Heart left ventricle (tissue), 16 donors: ENCODE measurements at regions not wholly inside any gene's neighbourhood (a gene's known extent, or its start where the extent isn't known, plus 50 kb on each side); places are given as distances from the start of the nearest gene placed in this dataset.

Experiments used
- ATAC-seq, 4 donors: fragments of 200-7000 bp; cut with Tn5 transposase; one replicate each; pipeline ENCODE4 v1.9.1; 2020 to 2022; ENCODE audit warnings: moderate library complexity in 4 of 4, mild to moderate bottlenecking in 3 of 4, moderate number of reproducible peaks in 1 of 4
- DNase-seq, 5 donors: peaks; one replicate each; pipeline ENCODE4 v3.0.0-alpha.2; 2020
- H3K27ac ChIP-seq, 12 donors: fragments of 200-600 bp; sonication (generic) in 4 of 12; one replicate each; pipeline versions ENCODE4 v1.5.0 to v1.8.0; 2016 to 2022; ENCODE audit warnings: mild to moderate bottlenecking in 2 of 12
- H3K27me3 ChIP-seq, 9 donors: fragments of 200-600 bp; sonication (generic) in 2 of 9; one replicate each; pipeline versions ENCODE4 v1.5.1 to v1.8.0; 2016 to 2022; ENCODE audit warnings: mild to moderate bottlenecking in 3 of 9
- H3K36me3 ChIP-seq, 9 donors: fragments of 200-600 bp; sonication (generic) in 2 of 9; one replicate each; pipeline versions ENCODE4 v1.5.0 to v1.8.0; 2018 to 2022; ENCODE audit warnings: mild to moderate bottlenecking in 2 of 9
- H3K4me1 ChIP-seq, 12 donors: fragments of 200-600 bp; sonication (generic) in 4 of 12; one replicate each; pipeline versions ENCODE4 v1.5.0 to v1.8.0; 2016 to 2022; ENCODE audit warnings: mild to moderate bottlenecking in 3 of 12
- H3K4me3 ChIP-seq, 12 donors: fragments of 200-600 bp; sonication (generic) in 4 of 12; one replicate each; pipeline versions ENCODE4 v1.5.0 to v1.8.0; 2017 to 2022; ENCODE audit warnings: mild to moderate bottlenecking in 9 of 12, moderate library complexity in 4 of 12
- H3K9me3 ChIP-seq, 12 donors: fragments of 200-600 bp; sonication (generic) in 4 of 12; one replicate each; pipeline versions ENCODE4 v1.5.0 to v1.8.0; 2016 to 2022; ENCODE audit warnings: mild to moderate bottlenecking in 1 of 12
- CTCF ChIP-seq, 12 donors: fragments of 200-600 bp; sonication (generic) in 4 of 12; IDR thresholded peaks; one replicate each; pipeline versions ENCODE4 v1.5.0 to v1.8.0; 2018 to 2022; ENCODE audit warnings: antibody characterized with exemption in 12 of 12, mild to moderate bottlenecking in 5 of 12
- POLR2A ChIP-seq, 2 donors: fragments of 450-650 bp; IDR thresholded peaks; one replicate each; pipeline ENCODE4 v1.6.1; 2017; ENCODE audit warnings: antibody characterized with exemption in 2 of 2, mild to moderate bottlenecking in 2 of 2, moderate library complexity in 2 of 2
- WGBS, 4 donors: extraction: QIAGEN DNeasy Blood & Tissue Kit in 2 of 4; methylation state at CpG; one replicate each; pipeline versions ENCODE4 v1.1.5 to v1.1.7; 2013 to 2018; 5-methylcytosine and 5-hydroxymethylcytosine counted together
- intact Hi-C, 10 donors: fragments of 100-400 bp; cut with DNase I; formaldehyde crosslinking; loops; one replicate each; pipeline versions ENCODE4 v1.11.1 to v1.14.2; 2022
- donor health status: ischemic (EF 13 %, LVEDD 7.1; RV severe dilation, severe dysfunction).
- donor health status: healthy with polysubstance abuse.
- donor health status: DM: no; HTN: yes; CAD: no.
- donor health status: DM: no; HTN: no; CAD: no.
- donor health status: ischemic (EF 25% LVEDD 6.9; RV normal size, moderate dysfunction).
- donor health status: ischemic (EF 25% LVEDD 5.7; RV mildly dilated, moderate dysfunction).
- donor health status: healthy.
- donor health status: DM: yes; HTN: yes; CAD: no.
- donor health status: ischemic (EF 35%, LVEDD 5.7; RV mildly dilated, moderate dysfunction).
- donor health status: nonischemic (EF 11% LVEDD 7.7; RV severe dilation, severe dysfunction).
- donor health status: DM: yes; HTN: yes; CAD: no.
- donor health status: PGD.
- donor health status: ischemic (EF 29% LVEDD 5.4; RV normal size, mild dysfunction).
- donor health status: nonischemic (EF 23%, LVEDD 6.1; RV moderate dilation, normal function).

- intact Hi-C loops = loop anchor here in 1 of 10 donors (2.0 kb wide), 1 partner anchor 294 kb away; no protein-coding TSS in a partner anchor
- Histone ChIP-seq H3K27ac (no peak overlapping the region), H3K4me1 (peaks cover 0 to 28% (median 15%) of the 10 kb centered on the region in 12 donors), H3K4me3 (no peak overlapping the region), H3K9me3 (peaks cover 0 to 6% (median 0%) of the 10 kb centered on the region in 12 donors), H3K36me3 (no peaks in the 10 kb centered on the region), H3K27me3 (no peaks in the 10 kb centered on the region)
- 57 to 61% (median 58%) methylated on average over 7 of the region's 7 CpGs for WGBS, 4 donors
- DNase-seq (no peak), ATAC-seq (no peak)
- TF ChIP-seq POLR2A (IDR thresholded peaks at IDR 0.05) (no peak), CTCF (IDR thresholded peaks at IDR 0.05) (no peak)
Observed at GRCh38 chr11:12598330-12599256, 75.6 kb upstream of the TEAD1 start.

GRCh38 chr11:12599408-12600143, 74.6 kb upstream of the TEAD1 start:
- no peak overlapping the region for H3K4me3 ChIP-seq
- peak in 3 of 4 donors; percentile 33 to 76 (median 59) for ATAC-seq
- peaks cover 0 to 6% (median 0%) of the 10 kb centered on the region in 12 donors for H3K9me3 ChIP-seq
- no peak overlapping the region for H3K27ac ChIP-seq
- no peaks in the 10 kb centered on the region for H3K36me3 ChIP-seq
- intact Hi-C loops = loop anchor here in 8 of 10 donors (2.0 to 10.0 kb wide), 7 partner anchors 52 to 293 kb away; partner anchors contain the start of gene TEAD1 (in 2 of the 8)
- TF ChIP-seq CTCF (IDR thresholded peaks at IDR 0.05) (peak; percentile 50 to 72 (median 62)), POLR2A (IDR thresholded peaks at IDR 0.05) (no peak)
- H3K27me3 ChIP-seq = no peaks in the 10 kb centered on the region
- DNase-seq = peak; percentile 22 to 76 (median 46)
- peaks cover 0 to 33% (median 15%) of the 10 kb centered on the region in 12 donors for H3K4me1 ChIP-seq
- 61 to 78% (median 66%) methylated on average over 15 of the region's 15 CpGs for WGBS, 4 donors

GRCh38 chr11:12600829-12601228, 73.4 kb upstream of the TEAD1 start:
- WGBS, 4 donors = 67 to 92% (median 78%) methylated on average over 6 of the region's 6 CpGs
- no peak for ATAC-seq
- no peaks in the 10 kb centered on the region for H3K27me3 ChIP-seq
- TF ChIP-seq CTCF (IDR thresholded peaks at IDR 0.05) (no peak), POLR2A (IDR thresholded peaks at IDR 0.05) (no peak)
- no peaks in the 10 kb centered on the region for H3K9me3 ChIP-seq
- no peak for DNase-seq
- no peaks in the 10 kb centered on the region for H3K36me3 ChIP-seq
- no peak overlapping the region for H3K27ac ChIP-seq
- no peak overlapping the region for H3K4me3 ChIP-seq
- peaks cover 0 to 37% (median 16%) of the 10 kb centered on the region in 12 donors for H3K4me1 ChIP-seq
- intact Hi-C loops = loop anchor here in 7 of 10 donors (5.0 to 10.0 kb wide), 6 partner anchors 54 to 291 kb away; partner anchors contain the start of gene TEAD1 (in 2 of the 7)
